ENCODE measurements at regions not wholly inside any gene's neighbourhood (a gene's known extent, or its start where the extent isn't known, plus 50 kb on each side); places are given as distances from the start of the nearest gene placed in this dataset.

DNA sequence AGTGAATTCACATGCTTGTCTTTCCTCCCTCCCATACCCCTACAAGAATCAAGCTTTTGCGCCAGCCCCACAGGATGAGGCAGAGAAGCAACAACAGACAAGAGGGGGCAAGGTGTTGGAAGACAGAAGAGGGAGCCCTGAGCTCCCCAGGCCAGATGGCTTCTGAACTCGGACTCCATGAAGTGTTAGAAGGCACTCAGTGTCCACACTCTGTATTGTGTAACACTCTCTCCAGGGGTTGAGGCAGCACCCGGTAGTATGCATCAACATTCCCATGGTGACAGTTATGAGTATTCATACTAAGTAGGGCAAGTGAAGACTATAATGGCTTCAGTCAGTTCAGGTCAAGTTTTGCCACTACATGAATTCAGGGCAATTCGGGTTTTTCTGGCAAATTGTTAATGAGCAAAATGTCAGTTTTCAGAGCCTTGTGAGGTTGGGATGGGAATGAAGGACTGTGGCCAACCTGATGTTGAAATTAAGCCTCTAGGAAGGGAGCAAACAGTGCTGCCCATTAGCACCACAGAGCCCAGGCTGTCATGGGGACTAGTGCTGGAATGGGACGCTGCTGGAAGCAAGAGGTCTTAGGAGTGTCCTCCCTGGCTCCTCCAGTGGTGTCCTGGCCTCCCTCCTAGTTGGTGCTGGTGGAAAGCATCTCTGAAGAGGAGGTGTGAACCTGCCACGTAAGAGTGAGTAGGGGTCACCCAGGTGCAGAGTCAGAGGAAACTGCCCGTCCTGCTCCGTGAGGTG, 79.4 kb downstream of the KLF15 start:
- 51% methylated on average over 8 of the region's 8 CpGs for WGBS (ENCODE audit: low lambda C conversion rate)

DNA sequence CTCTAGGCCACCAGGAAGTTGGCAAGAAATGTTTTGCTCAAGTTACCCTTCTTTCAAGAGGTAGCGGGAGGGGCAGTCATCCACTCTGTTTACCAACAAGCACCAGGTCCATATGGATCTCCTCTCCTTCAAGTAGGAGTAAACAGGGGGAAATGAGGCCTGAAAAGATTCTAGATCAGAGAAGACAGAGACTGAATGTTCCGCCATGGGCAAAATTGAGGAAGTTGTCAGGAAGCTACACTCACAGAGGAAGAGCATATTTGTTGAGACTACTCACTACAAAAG, 81.6 kb downstream of the KLF15 start:
- no peaks in the 10 kb centered on the region for H3K79me2 ChIP-seq (ENCODE audit: insufficient read depth)
- peaks cover 0 to 6% of the 10 kb centered on the region in 2 experiments; a peak in 1 of 4 replicates for H3K4me1 ChIP-seq (ENCODE audit: control insufficient read depth in 1 of 2, insufficient read depth in 2 of 2, low read depth in 1 of 2, low read length in 1 of 2)
- H3F3A ChIP-seq (replicated peaks; ENCODE audit: insufficient read depth) = no peaks in the 10 kb centered on the region
- H3K9me3 ChIP-seq = no peaks in the 10 kb centered on the region
- H3K4me2 ChIP-seq = no peak overlapping the region
- no peaks in the 10 kb centered on the region for H3K9me2 ChIP-seq
- ChIA-PET CTCF (interaction anchor here (1.3 kb wide), 1 partner anchor 77 kb away, joined by 3 read pairs; no protein-coding TSS in a partner anchor), POLR2A (no interaction called here)
- no peaks in the 10 kb centered on the region for H4K20me1 ChIP-seq (ENCODE audit: insufficient read depth)
- H3K9ac ChIP-seq = no peak overlapping the region
- H2AFZ ChIP-seq (ENCODE audit: low read depth) = no peak overlapping the region
- H3K4me3 ChIP-seq (ENCODE audit: low read depth in 2 of 2, low read length in 1 of 2) = no peak overlapping the region
- 88% methylated on average over 2 of the region's 2 CpGs for WGBS (ENCODE audit: low lambda C conversion rate)
- no peaks in the 10 kb centered on the region; the same call in none of the 2 replicates for H3K27me3 ChIP-seq (ENCODE audit: insufficient read depth)
- H3K27ac ChIP-seq (ENCODE audit: low read depth in 2 of 2, low read length in 1 of 2) = no peak overlapping the region
- no peak for DNase-seq
- H3K36me3 ChIP-seq (replicated peaks in 1 of 2; ENCODE audit: control insufficient read depth in 1 of 2, insufficient read depth in 2 of 2, low read length in 1 of 2) = no peaks in the 10 kb centered on the region
- TF ChIP-seq EZH2phosphoT487 (IDR thresholded peaks at IDR 0.05; ENCODE audit: borderline replicate concordance, low read depth) = no peak
- no peak for TF ChIP-seq MEF2A (IDR thresholded peaks at IDR 0.05; ENCODE audit: borderline replicate concordance, low read depth)
- TF ChIP-seq RAD21 (IDR thresholded peaks at IDR 0.05; ENCODE audit: low read length) = no peak
- TF ChIP-seq, protein P1, sequence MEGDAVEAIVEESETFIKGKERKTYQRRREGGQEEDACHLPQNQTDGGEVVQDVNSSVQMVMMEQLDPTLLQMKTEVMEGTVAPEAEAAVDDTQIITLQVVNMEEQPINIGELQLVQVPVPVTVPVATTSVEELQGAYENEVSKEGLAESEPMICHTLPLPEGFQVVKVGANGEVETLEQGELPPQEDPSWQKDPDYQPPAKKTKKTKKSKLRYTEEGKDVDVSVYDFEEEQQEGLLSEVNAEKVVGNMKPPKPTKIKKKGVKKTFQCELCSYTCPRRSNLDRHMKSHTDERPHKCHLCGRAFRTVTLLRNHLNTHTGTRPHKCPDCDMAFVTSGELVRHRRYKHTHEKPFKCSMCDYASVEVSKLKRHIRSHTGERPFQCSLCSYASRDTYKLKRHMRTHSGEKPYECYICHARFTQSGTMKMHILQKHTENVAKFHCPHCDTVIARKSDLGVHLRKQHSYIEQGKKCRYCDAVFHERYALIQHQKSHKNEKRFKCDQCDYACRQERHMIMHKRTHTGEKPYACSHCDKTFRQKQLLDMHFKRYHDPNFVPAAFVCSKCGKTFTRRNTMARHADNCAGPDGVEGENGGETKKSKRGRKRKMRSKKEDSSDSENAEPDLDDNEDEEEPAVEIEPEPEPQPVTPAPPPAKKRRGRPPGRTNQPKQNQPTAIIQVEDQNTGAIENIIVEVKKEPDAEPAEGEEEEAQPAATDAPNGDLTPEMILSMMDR (IDR thresholded peaks at IDR 0.05) = no peak
- TF ChIP-seq FOXJ3 (CRISPR knock-in tag; IDR thresholded peaks at IDR 0.05) = no peak
- TF ChIP-seq SMC3 (IDR thresholded peaks at IDR 0.05; ENCODE audit: low read depth, low read length) = no peak
- TF ChIP-seq, protein P2, sequence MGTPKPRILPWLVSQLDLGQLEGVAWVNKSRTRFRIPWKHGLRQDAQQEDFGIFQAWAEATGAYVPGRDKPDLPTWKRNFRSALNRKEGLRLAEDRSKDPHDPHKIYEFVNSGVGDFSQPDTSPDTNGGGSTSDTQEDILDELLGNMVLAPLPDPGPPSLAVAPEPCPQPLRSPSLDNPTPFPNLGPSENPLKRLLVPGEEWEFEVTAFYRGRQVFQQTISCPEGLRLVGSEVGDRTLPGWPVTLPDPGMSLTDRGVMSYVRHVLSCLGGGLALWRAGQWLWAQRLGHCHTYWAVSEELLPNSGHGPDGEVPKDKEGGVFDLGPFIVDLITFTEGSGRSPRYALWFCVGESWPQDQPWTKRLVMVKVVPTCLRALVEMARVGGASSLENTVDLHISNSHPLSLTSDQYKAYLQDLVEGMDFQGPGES (IDR thresholded peaks at IDR 0.05; ENCODE audit: low read depth, low read length) = no peak
- no peak for TF ChIP-seq SIN3A (IDR thresholded peaks at IDR 0.05; ENCODE audit: borderline replicate concordance, low read depth, low read length)
- no peak for TF ChIP-seq GABPA (IDR thresholded peaks at IDR 0.05; ENCODE audit: low read depth)
- no peak for TF ChIP-seq POLR2AphosphoS5 (IDR thresholded peaks at IDR 0.05; ENCODE audit: low read depth, low read length)
- no peak for TF ChIP-seq NFIC (IDR thresholded peaks at IDR 0.05; ENCODE audit: borderline replicate concordance)
- TF ChIP-seq, protein P3, sequence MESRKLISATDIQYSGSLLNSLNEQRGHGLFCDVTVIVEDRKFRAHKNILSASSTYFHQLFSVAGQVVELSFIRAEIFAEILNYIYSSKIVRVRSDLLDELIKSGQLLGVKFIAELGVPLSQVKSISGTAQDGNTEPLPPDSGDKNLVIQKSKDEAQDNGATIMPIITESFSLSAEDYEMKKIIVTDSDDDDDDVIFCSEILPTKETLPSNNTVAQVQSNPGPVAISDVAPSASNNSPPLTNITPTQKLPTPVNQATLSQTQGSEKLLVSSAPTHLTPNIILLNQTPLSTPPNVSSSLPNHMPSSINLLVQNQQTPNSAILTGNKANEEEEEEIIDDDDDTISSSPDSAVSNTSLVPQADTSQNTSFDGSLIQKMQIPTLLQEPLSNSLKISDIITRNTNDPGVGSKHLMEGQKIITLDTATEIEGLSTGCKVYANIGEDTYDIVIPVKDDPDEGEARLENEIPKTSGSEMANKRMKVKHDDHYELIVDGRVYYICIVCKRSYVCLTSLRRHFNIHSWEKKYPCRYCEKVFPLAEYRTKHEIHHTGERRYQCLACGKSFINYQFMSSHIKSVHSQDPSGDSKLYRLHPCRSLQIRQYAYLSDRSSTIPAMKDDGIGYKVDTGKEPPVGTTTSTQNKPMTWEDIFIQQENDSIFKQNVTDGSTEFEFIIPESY (IDR thresholded peaks at IDR 0.05; ENCODE audit: borderline replicate concordance, low read depth) = no peak
- TF ChIP-seq GATA2 (CRISPR knock-in tag; IDR thresholded peaks at IDR 0.05) = no peak
- TF ChIP-seq ELF1 (IDR thresholded peaks at IDR 0.05) = no peak
- no peak for TF ChIP-seq RXRA (IDR thresholded peaks at IDR 0.05; ENCODE audit: borderline replicate concordance, low read depth)

More for the DNA sequence above, 79.4 kb downstream of the KLF15 start:
- no peak for DNase-seq
- H3K27me3 ChIP-seq (ENCODE audit: insufficient read depth) = no peaks in the 10 kb centered on the region; the same call in none of the 2 replicates
- no peak overlapping the region for H3K4me3 ChIP-seq (ENCODE audit: low read depth in 2 of 2, low read length in 1 of 2)
- H3F3A ChIP-seq (replicated peaks; ENCODE audit: insufficient read depth) = no peaks in the 10 kb centered on the region
- no peak overlapping the region for H3K27ac ChIP-seq (ENCODE audit: low read depth in 2 of 2, low read length in 1 of 2)
- TF ChIP-seq, protein P1 (IDR thresholded peaks at IDR 0.05) = no peak
- TF ChIP-seq NFIC (IDR thresholded peaks at IDR 0.05; ENCODE audit: borderline replicate concordance) (no peak), FOSL2 (IDR thresholded peaks at IDR 0.05; ENCODE audit: borderline replicate concordance, low read depth) (no peak)
- POLR2A ChIA-PET = no interaction called here
- no peak overlapping the region for H3K9ac ChIP-seq
- no peaks in the 10 kb centered on the region for H3K79me2 ChIP-seq (ENCODE audit: insufficient read depth)
- H3K4me2 ChIP-seq = no peak overlapping the region
- no peaks in the 10 kb centered on the region for H3K9me2 ChIP-seq
- H3K4me1 ChIP-seq (ENCODE audit: control insufficient read depth in 1 of 2, insufficient read depth in 2 of 2, low read depth in 1 of 2, low read length in 1 of 2) = no peaks in the 10 kb centered on the region
- H3K36me3 ChIP-seq (replicated peaks in 1 of 2; ENCODE audit: control insufficient read depth in 1 of 2, insufficient read depth in 2 of 2, low read length in 1 of 2) = no peaks in the 10 kb centered on the region
- H3K9me3 ChIP-seq = no peaks in the 10 kb centered on the region
- H4K20me1 ChIP-seq (ENCODE audit: insufficient read depth) = no peaks in the 10 kb centered on the region
- CTCF ChIA-PET = no interaction called here
- H2AFZ ChIP-seq (ENCODE audit: low read depth) = no peak overlapping the region

Measured in SK-N-SH (cell line).